ENCODE measurements at regions not wholly inside any gene's neighbourhood (a gene's known extent, or its start where the extent isn't known, plus 50 kb on each side); places are given as distances from the start of the nearest gene placed in this dataset.

- TF ChIP-seq CTCF (conservative IDR thresholded peaks at IDR 0.05; ENCODE audit: low read depth, low read length), result no peak
- TF ChIP-seq RFX5 (IDR thresholded peaks at IDR 0.05; ENCODE audit: low read depth, low read length), result no peak
- no peak for TF ChIP-seq POLR2A (IDR thresholded peaks at IDR 0.05; ENCODE audit: low read depth, low read length)
- TF ChIP-seq RCOR1 (IDR thresholded peaks at IDR 0.05; ENCODE audit: insufficient replicate concordance, low read length), result no peak
- TF ChIP-seq CEBPB (IDR thresholded peaks at IDR 0.05; ENCODE audit: low read depth, low read length), result no peak
- TF ChIP-seq MXI1 (IDR thresholded peaks at IDR 0.05; ENCODE audit: borderline replicate concordance, low read depth, low read length), result no peak
- no peak for TF ChIP-seq USF2 (IDR thresholded peaks at IDR 0.05; ENCODE audit: low read depth, low read length)
- no peak for TF ChIP-seq CHD1 (IDR thresholded peaks at IDR 0.05; ENCODE audit: low read depth, low read length)
- TF ChIP-seq RAD21 (IDR thresholded peaks at IDR 0.05; ENCODE audit: low read length), result no peak
- TF ChIP-seq NFE2L2 (IDR thresholded peaks at IDR 0.05; ENCODE audit: low read depth, low read length), result no peak
- no peak for TF ChIP-seq MAZ (IDR thresholded peaks at IDR 0.05; ENCODE audit: borderline replicate concordance, low read depth, low read length)
- no peak for TF ChIP-seq BHLHE40 (IDR thresholded peaks at IDR 0.05; ENCODE audit: low read depth, low read length)
- TF ChIP-seq MAFK (IDR thresholded peaks at IDR 0.05; ENCODE audit: low read depth, low read length), result no peak
Observed at GRCh38 chr6:119612911-119613381, 263.4 kb upstream of the MAN1A1 start.

All from IMR-90 (cell line).